NCI-H187 treated with DMSO at 0.1 percent for 48 hours (cell line): ENCODE measurements at regions not wholly inside any gene's neighbourhood (a gene's known extent, or its start where the extent isn't known, plus 50 kb on each side); places are given as distances from the start of the nearest gene placed in this dataset.
"Not testable (repeated sequence)": the region's sequence is repeated elsewhere in the genome, so short reads cannot be mapped to it uniquely, and the experiment has no call there.

Source experiments
- DNase-seq: peaks from one replicate; lab custom pipeline; 2025; lab: John Stamatoyannopoulos, UW

DNA sequence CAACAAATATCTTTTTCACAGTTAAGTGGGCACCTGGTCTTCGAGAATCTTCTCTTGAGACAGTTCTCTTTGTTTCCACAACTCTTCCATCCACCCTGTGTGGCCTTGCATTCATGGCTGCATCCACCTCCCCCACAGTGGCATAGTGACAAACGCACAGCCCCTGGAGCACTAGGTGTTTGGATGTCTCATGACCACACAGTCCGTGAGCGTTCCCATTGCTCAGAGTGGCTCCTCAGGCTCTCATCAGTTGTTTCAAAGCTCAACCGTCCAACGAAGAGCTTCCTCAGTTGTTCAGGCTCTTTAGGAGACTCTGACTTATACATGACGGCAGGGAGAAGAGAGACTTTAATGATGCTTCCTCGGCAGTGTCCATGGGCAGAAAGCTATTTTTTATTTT is 191.6 kb downstream of the CDRT15L2 start:
- no peak for DNase-seq

DNA sequence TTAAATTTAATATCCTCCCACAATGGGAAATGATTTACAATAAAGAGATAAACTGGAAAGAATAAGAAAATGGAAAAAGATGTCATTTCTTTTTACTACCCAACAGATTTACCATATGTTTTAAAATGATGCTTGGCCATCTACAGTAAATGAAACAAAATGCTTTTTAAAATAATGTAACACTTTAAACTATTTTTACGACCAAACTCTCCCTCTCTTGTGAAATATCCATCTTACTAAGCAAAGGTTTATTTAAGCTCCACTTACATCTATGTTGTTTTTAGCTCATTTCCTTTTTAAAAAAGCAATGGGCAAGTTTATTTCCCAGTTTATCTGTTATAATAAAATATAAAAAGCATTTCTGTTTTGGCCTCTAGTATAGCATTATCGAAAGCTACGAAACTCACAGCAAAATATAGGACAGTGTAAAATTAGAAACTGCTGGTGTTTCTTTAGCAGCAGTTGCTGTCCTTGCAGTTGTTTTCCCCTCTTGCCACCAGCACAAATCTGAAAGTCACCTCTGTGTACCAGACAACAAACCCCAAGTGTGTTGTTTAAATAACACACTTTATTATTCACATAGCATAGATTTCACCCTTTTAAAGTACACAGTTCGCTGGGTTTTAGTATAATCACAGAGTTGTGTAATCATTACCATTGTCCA is 195.1 kb downstream of the CDRT15L2 start:
- DNase-seq = no peak

DNA sequence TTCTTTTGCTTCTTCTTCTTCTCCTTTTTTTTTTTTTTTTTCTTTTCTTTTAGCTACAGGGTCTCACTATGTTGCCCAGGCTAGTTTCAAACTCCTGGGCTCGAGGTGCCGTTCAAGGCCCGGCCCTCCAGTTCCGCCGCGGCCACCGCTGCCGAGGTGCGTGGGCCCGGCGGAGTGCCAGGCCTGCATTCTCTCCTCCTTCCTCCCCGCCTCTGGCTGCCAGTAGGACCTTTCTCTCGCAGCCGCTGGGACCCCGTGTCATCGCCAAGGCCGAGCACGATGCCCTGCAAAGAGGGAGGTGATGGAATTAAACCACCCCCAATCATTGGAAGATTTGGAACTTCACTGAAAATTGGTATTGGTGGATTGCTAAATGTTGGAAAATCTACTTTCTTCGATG is 195.8 kb downstream of the CDRT15L2 start:
- no peak for DNase-seq

DNA sequence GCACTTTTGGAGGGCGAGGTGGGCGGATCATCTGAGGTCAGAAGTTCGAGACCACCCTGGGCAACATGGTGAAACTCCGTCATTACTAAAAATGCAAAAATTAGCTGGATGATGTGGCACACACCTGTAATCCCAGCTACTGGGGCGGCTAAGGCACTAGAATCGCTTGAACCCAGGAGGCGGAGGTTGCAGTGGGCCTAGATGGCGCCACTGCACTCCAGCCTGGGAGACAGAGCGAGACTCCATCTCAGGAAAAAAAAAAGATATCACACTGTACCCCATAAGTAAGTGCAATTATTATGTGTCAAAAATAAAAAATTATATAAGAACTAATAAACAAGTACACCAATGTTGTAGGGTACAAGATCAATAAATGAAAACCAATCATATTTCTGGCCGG is 200.0 kb downstream of the CDRT15L2 start:
- no peak for DNase-seq

DNA sequence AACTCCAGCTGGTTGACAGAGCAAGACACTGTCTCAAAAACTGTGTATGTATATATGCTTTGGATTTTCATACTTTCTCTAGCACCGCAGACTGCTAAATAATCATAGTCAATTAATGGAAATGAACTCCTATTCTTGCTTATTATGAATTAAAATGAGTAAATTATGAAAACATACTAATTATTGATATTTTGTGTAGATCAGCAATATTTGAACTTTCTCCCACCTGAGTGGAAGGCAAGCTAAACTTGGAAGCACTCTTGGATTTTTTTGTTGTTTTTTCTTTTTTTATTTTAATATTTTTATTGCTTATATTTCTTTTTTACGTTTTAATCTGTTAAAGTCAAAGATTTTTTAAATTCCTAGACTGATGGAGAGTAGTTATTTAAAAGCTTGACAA is 201.7 kb downstream of the CDRT15L2 start:
- no peak for DNase-seq

DNA sequence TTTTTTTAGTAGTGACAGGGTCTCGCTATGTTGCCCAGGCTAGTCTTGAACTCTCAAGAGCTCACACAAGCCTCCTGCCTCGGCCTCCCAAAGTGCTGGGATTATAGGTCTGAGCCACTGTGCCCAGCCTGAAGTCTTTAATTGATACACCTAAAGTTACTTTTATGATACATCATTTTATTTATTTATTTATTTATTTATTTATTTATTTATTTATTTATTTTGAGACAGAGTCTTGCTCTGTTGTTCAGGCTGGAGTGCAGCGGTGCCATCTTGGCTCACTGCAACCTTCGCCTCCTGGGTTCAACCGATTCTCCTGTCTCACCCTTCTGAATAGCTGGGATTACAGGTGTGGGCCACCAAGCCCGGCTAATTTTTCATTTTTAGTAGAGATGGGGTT is 202.3 kb downstream of the CDRT15L2 start:
- not testable (repeated sequence) for DNase-seq

DNA sequence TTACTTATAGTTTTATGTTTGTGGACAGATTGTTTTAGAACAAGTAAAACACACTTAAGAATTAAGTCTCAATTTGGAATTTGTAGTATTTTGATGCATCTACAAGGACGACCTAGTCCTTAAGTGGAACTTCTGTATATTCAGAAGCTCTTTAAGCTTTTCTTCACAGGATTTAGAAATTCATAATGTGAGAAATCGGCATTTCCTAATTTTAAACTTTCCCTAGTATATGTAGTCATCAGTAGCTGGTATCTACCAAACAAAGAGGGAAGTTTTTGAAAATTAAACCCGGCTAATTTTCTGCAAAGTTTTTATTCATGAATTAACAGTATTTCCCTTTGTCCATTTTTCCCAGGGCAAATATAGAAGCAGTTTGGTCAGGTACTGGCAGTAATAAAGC is 203.6 kb downstream of the CDRT15L2 start:
- DNase-seq = no peak

DNA sequence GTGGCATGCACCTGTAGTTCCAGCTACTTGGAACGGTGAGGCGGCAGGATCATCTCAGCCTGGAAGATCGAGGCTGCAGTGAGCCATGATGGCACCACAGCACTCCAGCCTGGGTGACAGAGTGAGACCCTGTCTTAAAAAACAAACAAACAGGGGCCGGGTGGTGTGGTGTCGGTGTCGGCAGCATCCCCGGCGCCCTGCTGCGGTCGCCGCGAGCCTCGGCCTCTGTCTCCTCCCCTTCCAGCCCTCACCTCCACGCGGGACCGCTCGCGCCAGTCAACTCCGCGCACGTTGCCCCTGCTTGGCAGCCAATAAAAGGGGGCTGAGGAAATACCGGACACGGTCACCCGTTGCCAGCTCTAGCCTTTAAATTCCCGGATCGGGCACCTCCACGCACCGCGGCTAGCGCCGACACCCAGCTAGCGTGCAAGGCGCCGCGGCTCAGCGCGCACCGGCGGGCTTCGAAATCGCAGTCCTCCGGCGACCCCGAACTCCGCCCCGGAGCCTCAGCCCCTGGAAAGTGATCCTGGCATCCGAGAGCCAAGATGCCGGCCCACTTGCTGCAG is 204.7 kb downstream of the CDRT15L2 start:
- DNase-seq = no peak

DNA sequence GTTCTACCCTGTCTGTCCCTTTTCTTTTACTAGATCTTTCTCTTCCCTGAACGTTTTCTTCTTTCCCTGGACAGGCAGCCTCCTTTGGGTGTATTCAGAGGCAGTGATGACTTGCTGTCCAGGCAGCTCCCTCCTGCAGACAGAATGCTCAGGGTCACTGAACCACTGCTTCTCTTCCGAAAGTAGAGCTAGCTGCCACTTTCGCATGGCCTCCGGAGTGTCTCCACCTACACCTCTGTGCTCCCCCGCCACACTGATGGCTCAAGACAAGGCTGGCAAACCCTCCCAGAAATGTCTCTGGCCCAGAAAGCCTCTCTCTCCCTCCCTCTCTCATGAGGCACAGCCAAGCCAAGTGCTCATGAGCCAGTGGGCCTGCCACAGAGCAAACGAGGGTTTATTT is 207.8 kb downstream of the CDRT15L2 start:
- DNase-seq = no peak

DNA sequence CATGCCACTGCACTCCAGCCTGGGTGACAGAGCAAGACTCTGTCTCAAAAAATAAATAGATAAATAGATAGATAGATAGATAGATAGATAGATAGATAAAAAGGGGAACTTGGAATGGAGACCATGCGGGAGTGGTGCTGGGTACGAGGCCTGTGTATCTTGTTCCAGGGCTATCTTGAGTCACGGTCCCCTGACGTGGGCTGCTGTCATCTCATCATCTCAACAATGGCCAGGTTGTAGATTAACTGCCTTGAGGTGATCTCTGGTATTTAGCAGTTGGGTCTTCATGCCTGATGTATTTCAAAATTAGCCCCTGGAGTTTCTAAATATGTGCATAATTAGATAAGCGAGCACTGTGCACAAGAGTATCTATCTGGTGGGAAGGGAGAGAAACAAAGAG is 212.1 kb downstream of the CDRT15L2 start:
- no peak for DNase-seq

DNA sequence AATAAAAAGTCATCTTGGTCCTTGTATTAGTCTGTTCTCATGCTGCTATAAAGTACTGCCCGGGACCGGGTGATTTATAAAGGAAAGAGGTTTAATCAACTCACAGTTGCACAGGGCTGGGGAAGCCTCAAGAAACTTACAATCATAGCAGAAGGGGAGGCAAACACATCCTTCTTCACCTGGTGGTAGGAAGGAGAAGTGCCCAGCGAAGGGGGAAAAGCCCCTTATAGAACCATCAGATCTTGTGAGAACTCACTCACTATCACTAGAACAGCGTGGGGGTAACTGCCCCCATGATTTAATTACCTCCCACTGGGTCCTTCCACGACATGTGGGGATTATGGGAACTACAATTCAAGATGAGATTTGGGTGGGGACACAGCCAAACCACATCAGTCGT is 215.0 kb downstream of the CDRT15L2 start:
- DNase-seq = not testable (repeated sequence)

DNA sequence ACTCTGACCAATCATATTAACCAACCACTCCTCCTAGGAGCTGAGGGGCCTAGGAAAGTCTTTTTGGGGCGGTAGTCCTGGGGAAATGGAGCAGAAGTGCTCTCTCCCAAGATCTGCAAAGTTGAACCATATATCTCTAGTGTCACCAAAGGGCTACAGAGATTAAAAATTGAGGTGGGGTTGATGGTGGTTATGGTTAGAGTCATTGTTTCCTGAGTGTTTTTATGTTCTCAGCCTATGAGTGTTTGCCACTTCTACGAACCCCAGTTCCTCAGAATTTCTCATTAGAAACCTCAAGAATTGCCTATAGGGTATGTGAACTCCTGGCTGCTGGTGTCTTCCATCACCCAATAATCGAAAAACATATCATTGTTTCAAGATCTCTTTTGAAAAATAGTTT is 217.8 kb downstream of the CDRT15L2 start:
- DNase-seq = no peak

DNA sequence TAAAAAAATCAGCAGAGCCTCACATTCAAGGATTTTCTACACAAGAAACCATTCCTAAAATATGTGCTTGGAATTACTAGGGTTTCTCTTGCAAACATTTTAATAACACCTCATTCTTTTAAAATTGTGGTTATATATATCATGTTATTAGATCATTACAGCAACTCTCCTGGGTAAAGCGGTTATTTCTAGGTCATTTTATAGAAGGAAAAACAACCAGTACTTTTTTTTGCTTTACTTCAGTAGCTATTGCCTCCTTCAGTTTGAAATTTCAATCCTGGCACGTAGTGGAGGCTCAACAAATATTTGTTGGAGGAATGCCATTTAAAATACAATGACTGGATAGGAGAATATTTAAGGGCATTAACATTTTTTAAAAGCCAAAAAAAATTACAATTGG is 220.6 kb downstream of the CDRT15L2 start:
- DNase-seq = no peak

DNA sequence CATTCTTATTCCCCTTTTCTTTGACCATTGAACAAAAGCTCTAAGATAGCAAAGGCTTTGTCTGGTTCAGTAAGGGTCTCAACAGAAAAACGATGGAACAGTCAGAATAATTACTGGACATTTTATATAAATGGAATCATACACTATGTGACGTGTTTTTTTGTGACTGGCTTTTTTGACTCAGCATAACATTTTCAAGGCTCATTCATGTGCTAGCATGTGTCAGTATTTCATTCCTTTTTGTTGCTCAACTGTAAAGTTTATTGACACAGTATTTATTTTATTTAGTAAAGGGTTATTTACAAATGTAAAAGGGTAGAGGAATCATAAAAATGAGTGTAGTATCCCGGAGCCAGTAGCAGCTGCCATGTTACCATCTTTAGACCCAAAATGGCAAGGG is 226.2 kb downstream of the CDRT15L2 start:
- DNase-seq = no peak

DNA sequence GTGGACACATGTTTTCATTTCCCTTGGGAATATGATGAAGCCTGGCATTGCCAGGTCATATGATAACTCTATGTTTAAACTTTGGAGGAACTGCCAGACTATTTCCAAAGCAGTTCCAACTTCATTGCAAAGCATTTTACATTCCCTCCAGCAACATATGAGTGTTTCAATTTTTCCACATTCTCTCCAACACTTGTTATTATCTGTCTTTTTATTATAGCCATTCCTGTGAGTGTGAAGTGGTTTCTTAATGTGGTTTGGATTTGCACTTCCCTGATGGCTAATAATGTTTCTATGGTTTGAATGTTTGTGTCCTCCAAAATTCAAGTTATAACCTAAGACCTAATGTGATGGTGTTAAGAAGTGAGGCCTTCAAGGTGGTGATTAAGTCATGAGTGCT is 228.0 kb downstream of the CDRT15L2 start:
- DNase-seq = not testable (repeated sequence)

DNA sequence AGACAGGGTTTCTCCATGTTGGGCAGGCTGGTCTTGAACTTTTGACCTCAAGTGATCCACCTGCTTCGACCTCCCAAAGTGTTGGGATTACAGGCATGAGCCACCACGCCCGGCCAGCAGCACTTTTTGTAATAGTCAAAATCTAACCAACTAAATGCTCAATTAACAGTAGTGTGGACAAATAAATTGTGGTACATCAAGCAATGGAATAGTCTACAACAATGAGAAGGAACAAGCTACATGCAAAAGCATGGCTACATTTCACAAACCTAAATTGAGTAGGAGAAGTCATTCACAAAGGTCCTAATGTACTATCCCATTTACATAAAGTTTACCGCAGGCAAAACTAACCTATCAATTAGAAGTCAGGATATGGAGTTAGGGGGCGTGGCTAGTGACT is 227.4 kb downstream of the USP22 start:
- DNase-seq = not testable (repeated sequence)

DNA sequence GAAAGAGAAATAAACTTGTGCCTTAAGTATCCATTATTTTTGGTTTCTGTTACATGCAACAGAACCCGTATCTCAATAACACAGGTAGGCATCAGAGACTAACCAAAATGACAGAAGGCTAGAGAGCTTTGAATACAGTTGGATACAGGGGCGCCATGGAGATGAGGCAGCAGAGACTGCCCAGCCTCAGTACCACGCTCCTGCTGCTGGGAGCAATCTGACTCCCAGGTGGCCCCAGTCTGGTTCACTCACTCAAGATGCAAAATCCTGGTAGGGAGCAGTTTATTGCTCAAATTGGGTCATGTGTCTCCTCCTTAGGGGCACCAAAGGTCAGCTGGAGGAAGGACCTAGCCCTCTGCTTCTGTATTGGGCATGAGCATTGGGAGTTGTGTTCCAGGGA is 218.9 kb downstream of the USP22 start:
- DNase-seq = no peak

DNA sequence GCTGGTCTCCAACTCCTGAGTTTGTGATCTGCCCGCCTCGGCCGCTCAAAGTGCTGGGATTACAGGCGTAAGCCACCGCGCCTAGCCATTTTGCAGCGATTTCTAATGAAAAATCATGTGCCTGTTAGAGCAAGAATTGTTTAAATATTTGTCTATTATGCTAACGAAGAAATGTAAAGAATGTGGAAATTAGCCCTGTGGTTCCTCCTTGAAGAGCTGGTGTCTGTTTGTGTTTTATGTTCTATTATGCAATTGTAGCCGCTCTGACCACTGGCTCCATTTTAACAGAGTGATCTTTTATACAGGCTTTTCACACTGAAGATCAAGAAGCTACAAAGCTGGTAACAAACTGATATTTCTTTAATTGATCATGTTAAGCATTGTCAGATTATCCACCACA is 217.3 kb downstream of the USP22 start:
- no peak for DNase-seq

DNA sequence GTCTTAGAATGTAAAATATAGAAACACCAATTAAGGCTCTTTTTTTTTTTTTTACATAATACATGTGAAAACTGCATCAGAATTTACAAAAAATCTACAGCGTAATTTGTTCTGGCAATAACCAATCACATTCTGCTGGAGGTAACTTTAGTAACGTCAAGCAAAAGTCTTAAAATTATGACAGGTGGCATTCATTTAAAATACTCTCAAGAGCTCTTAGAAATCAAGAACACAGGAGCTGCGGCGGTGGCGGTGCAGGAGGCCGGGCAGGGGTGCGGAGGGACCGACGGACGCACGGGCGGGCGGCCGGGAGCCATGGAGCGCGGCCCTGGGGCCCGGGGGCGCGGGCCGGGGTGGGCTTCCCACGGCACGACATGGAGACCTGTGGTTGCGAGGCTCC is 202.4 kb downstream of the USP22 start:
- DNase-seq = not testable (repeated sequence)

DNA sequence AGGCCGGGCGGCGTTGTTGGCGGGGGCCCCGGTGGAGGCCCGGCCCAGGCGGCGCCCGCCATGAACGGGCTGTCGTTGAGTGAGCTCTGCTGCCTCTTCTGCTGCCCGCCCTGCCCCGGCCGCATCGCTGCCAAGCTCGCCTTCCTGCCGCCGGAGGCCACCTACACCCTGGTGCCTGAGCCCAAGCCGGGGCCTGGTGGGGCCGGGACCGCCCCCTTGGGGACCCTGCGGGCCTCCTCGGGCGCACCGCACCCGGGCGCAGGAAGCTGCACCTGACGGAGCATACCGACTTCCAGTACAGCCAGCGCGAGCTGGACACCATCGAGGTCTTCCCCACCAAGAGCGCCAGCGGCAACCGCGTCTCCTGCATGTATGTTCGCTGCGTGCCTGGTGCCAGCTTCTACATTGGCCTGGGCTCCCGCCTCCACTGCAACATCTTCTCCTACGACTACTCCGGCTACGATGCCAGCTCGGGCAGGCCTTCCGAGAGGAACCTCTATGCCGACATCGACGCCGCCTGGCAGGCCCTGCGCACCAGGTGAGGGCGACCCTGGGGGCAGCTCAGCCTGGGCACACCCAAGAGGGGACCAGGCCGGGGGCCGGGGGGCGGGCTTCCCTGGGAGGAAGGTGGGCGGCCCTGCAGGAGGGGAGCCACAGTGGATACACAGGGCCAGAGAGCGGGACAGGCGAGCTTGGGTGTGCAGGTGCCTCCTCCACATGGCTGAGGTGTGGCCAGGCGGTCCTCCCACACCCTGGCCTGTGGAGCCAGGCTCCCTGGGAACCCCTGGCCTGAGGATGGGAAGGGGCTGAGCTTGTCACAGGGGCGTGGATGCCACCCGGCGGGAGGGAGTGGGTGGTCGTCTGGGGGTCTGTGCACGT is 201.6 kb downstream of the USP22 start:
- not testable (repeated sequence) for DNase-seq

DNA sequence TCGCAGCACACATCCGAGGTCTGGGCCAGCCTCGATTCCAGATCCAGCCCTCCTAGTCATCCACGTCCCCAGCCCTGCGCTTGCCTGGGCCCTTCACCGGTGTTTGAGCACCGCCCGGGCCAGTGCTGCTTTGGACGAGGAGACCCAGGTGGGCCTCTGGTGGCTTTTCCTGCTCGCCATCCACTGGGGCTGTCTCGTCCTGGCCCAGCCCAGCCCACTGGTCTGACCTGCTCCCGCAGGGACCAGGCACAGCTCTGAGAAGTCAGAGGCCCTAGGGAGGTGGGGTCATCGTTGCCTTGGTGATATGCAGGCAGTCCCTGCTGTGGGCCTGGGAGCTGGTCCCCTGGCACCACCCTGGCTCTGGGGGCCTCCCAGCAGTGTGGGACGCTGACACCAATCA is 200.8 kb downstream of the USP22 start:
- not testable (repeated sequence) for DNase-seq

DNA sequence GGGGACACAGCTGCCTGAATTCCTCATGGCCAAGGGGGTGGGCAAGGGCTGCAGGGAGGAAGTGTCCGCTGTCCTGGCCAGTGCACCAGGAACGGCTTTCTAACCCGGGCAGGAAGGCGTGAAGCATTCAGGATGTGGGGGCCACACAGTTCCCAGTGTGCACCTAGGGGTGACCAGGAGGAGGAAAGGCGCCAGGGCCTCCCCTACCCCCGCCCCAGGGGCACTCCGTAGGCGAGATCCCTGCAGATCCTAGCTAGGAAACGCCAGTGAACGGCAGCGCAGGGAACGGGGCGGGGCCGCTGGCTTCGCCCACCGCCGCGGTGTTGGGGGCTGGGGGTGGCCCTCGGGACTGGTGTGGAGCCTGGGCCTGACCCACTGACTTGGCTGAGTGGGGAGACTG is 199.6 kb downstream of the USP22 start:
- DNase-seq = not testable (repeated sequence)
